Hepatocyte (in vitro differentiated cells): ENCODE measurements at regions not wholly inside any gene's neighbourhood (a gene's known extent, or its start where the extent isn't known, plus 50 kb on each side); places are given as distances from the start of the nearest gene placed in this dataset.
A peak's percentile ranks its signal among the peaks of the same experiment; 100 is the strongest.

Experiments used
- EZH2phosphoT487 ChIP-seq: fragments of 200-600 bp; sonication (generic); IDR thresholded peaks from one replicate; pipeline ENCODE4 v1.6.1; 2018; ENCODE audit warnings: antibody characterized with exemption, mild to moderate bottlenecking, low read depth, moderate library complexity; ENCODE audit not compliant: unreplicated experiment, severe bottlenecking
- TF ChIP-seq, protein P1 (sequence below): fragments of 200-600 bp; sonication (generic); IDR thresholded peaks from 2 replicates; pipeline ENCODE4 v1.5.1; 2016; ENCODE audit warnings: antibody characterized with exemption, mild to moderate bottlenecking; ENCODE audit not compliant: poor library complexity

DNA sequence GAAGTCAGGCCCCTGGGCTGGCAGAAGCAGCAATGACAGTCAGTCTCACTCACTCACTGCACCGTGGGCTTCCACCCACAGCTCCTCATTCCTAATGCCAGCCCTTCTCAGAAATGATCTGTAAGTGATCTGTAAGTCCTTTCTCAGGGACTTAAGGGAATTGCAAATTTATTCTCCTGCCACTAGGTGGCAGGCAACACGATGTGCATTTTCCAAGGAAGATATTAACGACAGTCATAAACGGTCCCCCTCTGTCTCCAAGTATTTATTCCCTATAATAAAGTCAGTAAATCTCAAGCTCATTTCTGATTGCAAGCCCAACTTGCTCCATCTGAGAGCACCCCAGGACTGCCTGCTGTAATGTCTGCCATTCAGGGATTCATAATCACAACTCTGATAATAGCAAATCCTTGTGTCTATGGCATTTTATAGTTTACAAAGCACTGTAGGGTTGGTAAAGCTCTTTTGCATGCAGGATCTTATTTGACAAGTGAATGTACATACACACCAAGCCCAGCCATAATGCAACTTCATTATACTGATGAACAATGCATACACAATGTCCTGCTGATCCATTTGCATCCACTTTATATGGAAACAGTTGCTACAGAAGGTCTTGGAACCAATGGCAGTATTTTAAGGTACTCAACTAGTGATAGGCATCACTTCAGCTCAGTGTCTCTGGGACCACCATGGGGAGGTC, 380.5 kb upstream of the CAMK1G start:
- TF ChIP-seq, protein P1, sequence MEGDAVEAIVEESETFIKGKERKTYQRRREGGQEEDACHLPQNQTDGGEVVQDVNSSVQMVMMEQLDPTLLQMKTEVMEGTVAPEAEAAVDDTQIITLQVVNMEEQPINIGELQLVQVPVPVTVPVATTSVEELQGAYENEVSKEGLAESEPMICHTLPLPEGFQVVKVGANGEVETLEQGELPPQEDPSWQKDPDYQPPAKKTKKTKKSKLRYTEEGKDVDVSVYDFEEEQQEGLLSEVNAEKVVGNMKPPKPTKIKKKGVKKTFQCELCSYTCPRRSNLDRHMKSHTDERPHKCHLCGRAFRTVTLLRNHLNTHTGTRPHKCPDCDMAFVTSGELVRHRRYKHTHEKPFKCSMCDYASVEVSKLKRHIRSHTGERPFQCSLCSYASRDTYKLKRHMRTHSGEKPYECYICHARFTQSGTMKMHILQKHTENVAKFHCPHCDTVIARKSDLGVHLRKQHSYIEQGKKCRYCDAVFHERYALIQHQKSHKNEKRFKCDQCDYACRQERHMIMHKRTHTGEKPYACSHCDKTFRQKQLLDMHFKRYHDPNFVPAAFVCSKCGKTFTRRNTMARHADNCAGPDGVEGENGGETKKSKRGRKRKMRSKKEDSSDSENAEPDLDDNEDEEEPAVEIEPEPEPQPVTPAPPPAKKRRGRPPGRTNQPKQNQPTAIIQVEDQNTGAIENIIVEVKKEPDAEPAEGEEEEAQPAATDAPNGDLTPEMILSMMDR: peak; percentile 86
- TF ChIP-seq EZH2phosphoT487: no peak
